Motor neuron (in vitro differentiated cells): ENCODE measurements at regions not wholly inside any gene's neighbourhood (a gene's known extent, or its start where the extent isn't known, plus 50 kb on each side); places are given as distances from the start of the nearest gene placed in this dataset.

ENCODE experiments used
- ATAC-seq, 8 experiments: fragments of 200-7000 bp; cut with Tn5 transposase; replicated peaks in 6 of 8; 2 replicates each; pipeline ENCODE4 v1.8.0; 2021; ENCODE audit warnings: mild to moderate bottlenecking in 8 of 8, moderate library complexity in 8 of 8
- H3K27ac ChIP-seq, 2 donors: fragments of 250-450 bp; sonication (Bioruptor Pico); 2 replicates each; pipeline ENCODE4 v1.9.0; 2021; ENCODE audit warnings: antibody characterized with exemption in 2 of 2, mild to moderate bottlenecking in 2 of 2, moderate library complexity in 1 of 2
- H3K4me1 ChIP-seq, 2 donors: fragments of 250-450 bp; sonication (Bioruptor Pico); replicated peaks in 1 of 2; 2 replicates each; pipeline ENCODE4 v1.6.1; 2021; ENCODE audit warnings: antibody characterized with exemption in 2 of 2, mild to moderate bottlenecking in 2 of 2, moderate library complexity in 1 of 2
- H3K4me3 ChIP-seq, 5 donors: fragments of 250-450 bp; sonication (Bioruptor Pico); 2 replicates each; pipeline ENCODE4 v1.9.0; 2021; ENCODE audit warnings: antibody characterized with exemption in 5 of 5, mild to moderate bottlenecking in 5 of 5, moderate library complexity in 4 of 5
- WGBS, 10 experiments: fragments of 450-650 bp; shearing (Covaris generic); methylation state at CpG; one replicate each; pipeline ENCODE4 v1.0.0; 2022; 5-methylcytosine and 5-hydroxymethylcytosine counted together
- in situ Hi-C, 9 experiments: fragments of 400-800 bp; cut with MboI; loops; one replicate each; pipeline ENCODE4 v1.15.0; 2021; ENCODE audit warnings: low sequenced_read_pairs in 9 of 9, low pct_unique_long_range_greater_than_20kb in 2 of 9; ENCODE audit not compliant: unreplicated experiment in 9 of 9

DNA sequence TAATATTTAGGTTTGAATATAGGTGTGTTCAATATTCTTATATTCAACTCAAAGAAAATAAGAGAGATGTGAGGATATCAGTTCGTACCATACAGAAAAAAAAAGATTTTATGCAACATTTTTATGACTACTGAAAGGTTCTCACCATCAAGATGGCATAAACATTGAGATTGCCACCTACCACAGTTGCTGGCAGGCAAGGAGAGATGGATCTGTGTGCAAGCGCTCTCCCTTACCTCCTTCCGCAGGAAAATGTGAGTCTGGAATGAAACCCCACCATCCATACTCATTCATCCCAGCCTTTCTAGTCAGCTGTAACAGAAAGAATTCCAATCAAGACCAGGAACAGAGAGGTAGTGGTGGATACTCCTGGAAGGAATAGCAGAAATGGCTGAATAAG is 376.9 kb downstream of the PPP3CA start:
- no peak overlapping the region for H3K27ac ChIP-seq

DNA sequence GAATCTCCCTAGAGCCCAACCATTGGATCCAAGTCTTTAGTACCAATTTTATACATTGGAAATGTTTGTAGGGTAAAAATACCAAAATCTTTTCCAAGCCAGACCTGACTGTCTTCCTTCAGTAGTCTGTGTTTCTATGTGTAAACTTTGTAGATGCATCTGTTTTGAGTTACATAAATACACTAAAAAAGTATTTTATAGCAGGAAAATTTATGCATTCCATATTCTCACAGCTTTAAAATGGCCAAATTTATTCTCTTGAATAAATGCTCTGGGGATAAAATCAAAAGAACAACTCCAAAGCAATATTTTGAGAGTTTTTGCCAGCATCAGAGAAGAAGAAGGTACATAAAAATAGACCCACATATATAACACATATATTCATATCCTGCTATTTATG is 377.4 kb downstream of the PPP3CA start:
- no peak overlapping the region for H3K27ac ChIP-seq
- no peaks in the 10 kb centered on the region for H3K4me1 ChIP-seq
- in situ Hi-C loops, result no loop called here
- ATAC-seq, result no peak
- H3K4me3 ChIP-seq, result no peak overlapping the region

More for the DNA sequence above, 376.9 kb downstream of the PPP3CA start:
- no peak overlapping the region for H3K4me3 ChIP-seq
- ATAC-seq, result no peak
- 43 to 100% (median 87%) methylated on average over 1 to 3 of the region's 3 CpGs for WGBS, 10 experiments
- in situ Hi-C loops, result no loop called here
- no peaks in the 10 kb centered on the region for H3K4me1 ChIP-seq

DNA sequence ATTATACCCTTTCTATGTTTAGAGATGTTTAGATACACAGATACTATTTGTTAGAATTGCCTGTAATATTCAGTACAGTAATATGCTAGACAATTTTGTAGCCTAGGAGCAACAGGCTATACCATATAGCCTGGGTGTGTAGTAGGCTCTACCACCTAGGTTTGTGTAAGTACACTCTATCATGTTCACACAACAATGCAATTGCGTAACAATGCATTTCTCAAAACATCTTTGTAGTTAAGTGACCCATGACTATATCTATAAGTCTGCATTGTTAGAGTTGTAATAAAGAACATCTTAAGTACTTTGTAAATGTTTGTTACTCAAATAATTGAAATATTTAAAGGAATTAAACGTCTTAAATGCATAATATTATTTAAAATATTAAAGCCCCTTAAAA is 379.3 kb downstream of the PPP3CA start:
- 50 to 100% (median 86%) methylated on average over 1 to 2 of the region's 2 CpGs for WGBS, 10 experiments
- in situ Hi-C loops, result no loop called here
- no peak overlapping the region for H3K27ac ChIP-seq
- ATAC-seq, result no peak
- no peaks in the 10 kb centered on the region for H3K4me1 ChIP-seq
- H3K4me3 ChIP-seq, result no peak overlapping the region

DNA sequence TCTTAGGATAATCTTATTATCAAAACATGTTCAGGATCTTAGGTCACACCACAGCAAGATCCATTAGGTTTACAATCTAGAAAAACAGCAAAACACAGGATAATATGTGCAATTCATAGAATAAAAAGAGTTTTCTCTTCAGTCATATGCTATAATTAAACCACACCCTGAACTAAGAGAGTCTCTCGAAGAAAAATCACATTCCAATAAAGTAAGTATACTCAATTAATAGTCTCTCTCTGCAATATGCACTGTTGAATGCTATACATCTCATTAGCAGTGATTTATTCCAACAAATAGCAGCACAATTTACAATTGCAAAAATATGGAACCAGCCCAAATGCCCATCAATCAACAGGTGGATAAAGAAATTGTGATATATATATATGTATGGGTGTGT is 383.7 kb downstream of the PPP3CA start:
- H3K4me3 ChIP-seq, result no peak overlapping the region
- ATAC-seq, result peak in 3 of 8 experiments; percentile 74 to 93 (median 75)
- H3K27ac ChIP-seq, result no peak overlapping the region
- WGBS, 10 experiments, result 0 to 100% (median 13%) methylated on average over 1 of the region's 1 CpG; no CpG with 5 or more reads in 3 of the 10 experiments
- no peaks in the 10 kb centered on the region for H3K4me1 ChIP-seq
- in situ Hi-C loops, result no loop called here

DNA sequence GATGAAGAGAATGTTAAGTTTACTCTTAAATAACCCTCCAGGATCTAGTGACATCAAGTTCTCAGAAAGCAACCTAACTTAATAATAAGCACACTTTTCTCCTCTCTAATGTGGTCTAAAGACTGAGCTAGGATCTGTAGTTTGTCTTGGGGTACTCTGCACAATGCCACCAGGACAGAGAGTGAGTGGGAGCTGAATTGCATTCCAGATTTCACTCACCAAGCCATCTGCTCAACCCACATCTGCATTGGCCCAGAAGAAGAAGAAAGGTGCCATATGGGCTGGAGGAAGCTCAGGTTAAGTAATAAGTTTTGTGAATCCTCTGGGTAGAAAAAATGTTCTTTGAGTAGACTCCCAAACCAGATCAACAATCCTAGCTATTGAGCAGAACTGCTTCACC is 384.6 kb downstream of the PPP3CA start:
- no peak overlapping the region for H3K4me3 ChIP-seq
- no peaks in the 10 kb centered on the region for H3K4me1 ChIP-seq
- in situ Hi-C loops, result no loop called here
- ATAC-seq, result no peak
- H3K27ac ChIP-seq, result no peak overlapping the region

DNA sequence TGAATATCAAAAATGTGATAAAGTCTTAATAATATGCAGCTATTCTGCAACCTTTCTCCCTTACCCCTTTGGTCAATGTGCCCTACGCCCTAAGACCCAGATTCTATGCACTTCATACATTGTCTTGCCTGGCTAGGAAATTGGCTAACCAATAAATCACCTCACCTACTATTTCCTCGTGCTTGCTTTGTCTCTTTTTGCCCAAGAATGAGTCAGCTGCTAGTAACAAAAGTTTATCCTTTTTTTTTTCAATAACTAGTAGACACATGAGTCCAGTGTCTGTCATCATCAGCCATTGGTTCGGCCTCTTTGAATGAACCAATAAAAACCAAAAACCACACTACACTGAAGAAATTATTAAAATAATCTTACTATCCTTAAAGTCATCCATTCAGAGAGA is 387.1 kb downstream of the PPP3CA start:
- no peak overlapping the region for H3K4me3 ChIP-seq
- H3K4me1 ChIP-seq, result no peaks in the 10 kb centered on the region
- in situ Hi-C loops, result no loop called here
- no peak overlapping the region for H3K27ac ChIP-seq
- 44 to 88% (median 80%) methylated on average over 1 to 3 of the region's 3 CpGs; no CpG with 5 or more reads in 1 of the 10 experiments for WGBS, 10 experiments
- no peak for ATAC-seq

DNA sequence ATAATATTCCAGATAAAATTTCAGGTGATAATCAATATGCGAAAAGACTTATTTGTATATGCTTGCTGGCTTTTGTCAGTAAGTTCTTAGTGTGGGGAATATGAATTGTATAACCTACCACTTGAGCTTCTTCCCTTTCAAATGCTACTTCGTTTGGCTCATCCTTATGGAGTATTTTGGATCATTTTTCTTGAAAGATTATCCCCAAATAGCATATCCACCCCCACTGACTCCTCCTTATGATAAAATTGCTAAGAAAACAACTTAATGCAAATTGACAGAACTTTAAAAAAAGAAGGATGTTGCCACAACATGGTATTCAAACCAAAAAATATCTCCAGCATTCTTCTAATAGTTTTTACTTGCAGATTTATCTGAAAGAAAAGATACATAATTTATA is 393.3 kb downstream of the PPP3CA start:
- WGBS, 10 experiments, result 0 to 90% (median 69%) methylated on average over 1 to 2 of the region's 2 CpGs
- no peak overlapping the region for H3K27ac ChIP-seq

DNA sequence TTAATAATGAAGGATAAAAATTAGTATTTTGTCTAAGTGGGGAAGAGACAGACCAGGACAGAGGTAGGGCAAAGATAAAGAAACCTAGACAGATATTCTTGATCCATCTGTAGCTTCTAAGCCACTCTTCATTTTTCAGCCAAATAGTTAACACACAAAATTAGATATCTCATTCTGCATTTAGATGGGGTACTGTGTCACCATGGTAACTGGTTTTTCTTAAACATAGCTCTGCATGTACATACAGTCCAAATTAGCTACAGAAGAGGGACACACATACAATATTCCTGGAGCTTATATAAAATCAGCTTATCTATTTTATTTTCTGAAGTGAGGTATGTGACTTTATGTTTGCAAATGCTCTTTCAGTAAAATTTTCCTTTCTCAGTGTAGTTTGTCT is 393.7 kb downstream of the PPP3CA start:
- Histone ChIP-seq H3K4me3 (no peak overlapping the region), H3K4me1 (no peaks in the 10 kb centered on the region), H3K27ac (no peak overlapping the region)
- in situ Hi-C loops, result no loop called here
- no peak for ATAC-seq

More for the DNA sequence above, 393.3 kb downstream of the PPP3CA start:
- no peak for ATAC-seq
- in situ Hi-C loops, result no loop called here
- Histone ChIP-seq H3K4me1 (no peaks in the 10 kb centered on the region), H3K4me3 (no peak overlapping the region)

DNA sequence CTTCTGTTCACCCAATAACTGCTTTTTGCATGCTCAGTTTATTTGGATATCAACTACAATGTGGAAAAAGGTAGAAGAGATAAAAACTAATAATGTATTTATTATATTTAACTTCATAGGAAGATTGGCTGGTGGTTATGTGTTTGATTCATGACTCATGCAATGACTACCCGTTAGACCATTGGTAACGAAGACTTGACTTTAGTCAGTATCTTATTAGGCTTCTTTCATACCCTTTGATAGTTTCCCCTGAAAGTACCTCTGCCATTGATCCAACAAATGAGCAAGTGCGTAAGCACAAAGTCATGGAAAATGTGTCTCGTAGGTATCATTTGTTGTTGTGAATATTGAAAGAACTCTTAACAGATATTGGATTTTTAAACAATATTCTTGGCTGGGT is 394.7 kb downstream of the PPP3CA start:
- H3K27ac ChIP-seq, result no peak overlapping the region
- ATAC-seq, result no peak

DNA sequence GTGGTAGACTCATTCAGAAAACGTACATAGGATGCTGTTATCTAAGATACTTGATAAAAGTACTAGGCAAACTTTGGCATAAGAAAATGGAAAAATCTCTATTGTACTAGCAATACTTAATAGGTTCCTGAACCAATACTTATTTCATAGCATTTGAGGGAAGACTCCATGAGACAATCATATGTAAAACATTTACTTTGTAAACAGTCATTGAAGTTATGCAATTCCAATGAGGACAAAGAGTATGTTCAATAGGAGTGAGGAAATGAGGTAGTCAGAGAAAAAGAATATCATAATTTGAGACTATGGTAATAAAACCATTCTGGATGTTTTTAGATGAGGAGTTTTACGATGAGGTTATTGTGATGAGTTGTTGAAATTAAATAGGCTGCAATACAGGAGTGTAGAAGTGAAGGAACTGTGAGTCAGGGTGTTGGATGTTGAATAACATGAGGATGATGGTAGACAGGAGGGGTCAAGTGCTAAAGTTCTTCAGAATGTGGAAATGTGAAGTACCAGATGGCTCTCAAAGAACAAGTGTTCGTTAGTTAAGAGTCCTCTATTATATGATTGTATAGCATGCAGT is 397.9 kb downstream of the PPP3CA start:
- in situ Hi-C loops, result no loop called here
- peak in 1 of 8 experiments; percentile 39 for ATAC-seq
- Histone ChIP-seq H3K4me1 (no peaks in the 10 kb centered on the region), H3K4me3 (no peak overlapping the region), H3K27ac (no peak overlapping the region)
- whole genome bisulfite sequencing, 10 experiments, result 36 to 100% (median 83%) methylated on average over 1 to 3 of the region's 3 CpGs; no CpG with 5 or more reads in 1 of the 10 experiments

More for the DNA sequence above, 394.7 kb downstream of the PPP3CA start:
- in situ Hi-C loops, result no loop called here
- 50 to 100% (median 90%) methylated on average over 1 to 4 of the region's 4 CpGs; no CpG with 5 or more reads in 2 of the 10 experiments for WGBS, 10 experiments
- no peak overlapping the region for H3K4me3 ChIP-seq
- no peaks in the 10 kb centered on the region for H3K4me1 ChIP-seq

DNA sequence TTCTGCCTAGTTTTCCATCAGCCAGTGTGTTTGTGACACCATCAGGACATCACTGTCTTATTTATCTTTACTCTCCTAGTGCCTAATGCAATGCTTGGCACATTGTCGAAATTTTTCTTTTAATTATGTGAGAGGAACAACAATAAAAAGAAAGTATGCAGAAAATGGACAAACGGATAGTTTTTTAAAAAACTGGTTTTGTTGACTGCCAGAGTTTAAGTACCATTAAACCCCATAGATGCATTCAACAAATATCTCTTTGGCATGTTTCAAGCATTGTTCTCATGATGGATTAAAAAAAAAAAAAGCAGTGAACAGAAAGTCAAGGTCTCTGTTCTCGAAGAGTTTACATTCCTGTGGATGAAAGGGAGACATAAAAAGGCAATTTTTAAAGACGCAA is 398.4 kb downstream of the PPP3CA start:
- H3K27ac ChIP-seq, result no peak overlapping the region
- no peaks in the 10 kb centered on the region for H3K4me1 ChIP-seq
- in situ Hi-C loops, result no loop called here
- no peak for ATAC-seq
- 35 to 87% (median 62%) methylated on average over 2 to 4 of the region's 4 CpGs for WGBS, 10 experiments
- no peak overlapping the region for H3K4me3 ChIP-seq

DNA sequence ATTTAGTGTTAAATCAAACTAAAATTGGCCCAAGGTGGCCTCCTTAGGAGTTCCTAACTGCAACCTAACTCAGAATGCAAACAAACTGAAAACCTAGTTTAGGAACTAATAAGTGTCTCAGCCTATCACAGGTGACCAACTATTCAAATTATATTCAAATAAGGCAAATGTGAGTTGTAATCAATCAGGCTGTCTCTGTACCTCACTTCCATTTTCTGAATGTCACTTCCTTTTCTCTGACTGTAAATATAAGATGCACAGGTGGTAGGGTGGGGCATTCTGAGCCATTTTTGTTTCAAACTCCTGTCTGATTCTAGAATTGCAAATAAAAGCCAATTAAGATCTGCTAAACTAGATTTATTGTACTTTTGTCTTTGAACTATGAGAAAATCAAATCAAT is 401.5 kb downstream of the PPP3CA start:
- Histone ChIP-seq H3K4me1 (no peaks in the 10 kb centered on the region), H3K27ac (no peak overlapping the region), H3K4me3 (no peak overlapping the region)
- in situ Hi-C loops, result no loop called here
- ATAC-seq, result no peak

DNA sequence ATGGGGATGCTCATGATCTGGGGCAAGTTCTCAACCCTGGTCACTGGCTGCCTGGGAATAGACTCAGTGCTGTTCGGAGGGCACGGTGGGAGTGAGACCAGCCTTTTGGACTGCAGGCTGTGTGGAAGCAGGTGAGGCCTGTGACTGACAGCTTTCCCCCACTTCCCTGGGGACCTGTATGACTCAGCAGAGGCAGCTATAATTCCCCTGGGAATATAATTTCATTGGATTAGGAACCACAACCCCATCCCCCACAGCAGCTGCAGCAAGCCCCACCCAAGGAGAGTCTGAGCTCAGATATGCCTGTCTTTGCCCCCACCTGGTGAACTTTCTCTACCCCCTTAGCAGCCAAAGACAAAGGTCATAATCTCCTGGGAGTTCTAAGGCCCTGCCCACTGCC is 408.6 kb downstream of the PPP3CA start:
- in situ Hi-C loops, result no loop called here

DNA sequence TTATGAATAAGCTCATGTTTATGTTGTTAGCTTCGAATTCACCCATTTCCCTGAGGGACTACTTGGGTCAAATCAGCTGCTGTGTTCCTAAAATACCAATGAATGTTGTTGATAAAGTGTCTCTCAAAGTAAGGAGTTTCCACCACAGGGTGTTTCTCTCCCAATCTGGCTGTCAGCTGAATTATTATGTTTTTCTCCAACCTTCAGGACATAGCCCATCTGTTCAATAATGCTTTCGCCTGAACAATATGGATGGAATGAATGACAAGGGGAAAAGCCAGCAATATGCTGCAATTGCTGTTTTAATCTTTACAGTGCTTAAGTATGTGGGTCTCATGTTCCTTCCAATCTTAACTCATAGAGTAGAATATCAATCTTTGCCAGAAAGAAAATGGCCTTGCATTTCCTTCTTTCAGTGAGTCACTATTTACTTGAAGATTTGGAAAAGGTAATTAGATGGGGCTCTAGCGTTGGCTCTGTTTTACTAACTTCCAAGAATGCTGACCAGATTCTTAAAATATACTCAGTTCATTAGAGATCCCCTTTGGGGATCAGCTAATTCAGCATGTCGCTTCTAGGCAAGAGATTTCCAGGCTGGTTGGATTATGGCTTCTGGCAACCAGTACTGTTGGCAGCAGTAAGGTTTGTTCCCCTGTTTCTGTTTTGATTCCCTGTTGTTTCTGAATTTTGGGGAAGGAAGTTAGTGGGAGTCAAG is 410.5 kb downstream of the PPP3CA start:
- Histone ChIP-seq H3K4me3 (no peak overlapping the region), H3K4me1 (no peaks in the 10 kb centered on the region), H3K27ac (no peak overlapping the region)
- no peak for ATAC-seq
- in situ Hi-C loops, result no loop called here
- WGBS, 10 experiments, result 22 to 100% (median 70%) methylated on average over 2 to 4 of the region's 4 CpGs; no CpG with 5 or more reads in 1 of the 10 experiments

More for the DNA sequence above, 408.6 kb downstream of the PPP3CA start:
- Histone ChIP-seq H3K4me3 (no peak overlapping the region), H3K27ac (no peak overlapping the region), H3K4me1 (no peaks in the 10 kb centered on the region)
- ATAC-seq, result no peak
- 83 to 100% methylated on average over 2 of the region's 2 CpGs; no CpG with 5 or more reads in 8 of the 10 experiments for WGBS, 10 experiments
